GM12892 (cell line): ENCODE measurements at regions not wholly inside any gene's neighbourhood (a gene's known extent, or its start where the extent isn't known, plus 50 kb on each side); places are given as distances from the start of the nearest gene placed in this dataset.

Experiments
- POLR2A ChIP-seq: IDR thresholded peaks from 2 replicates; pipeline ENCODE4 v1.6.1; 2011; ENCODE audit warnings: low read depth, low read length, control low read depth
- POLR2AphosphoS5 ChIP-seq: IDR thresholded peaks from 2 replicates; pipeline ENCODE4 v1.6.1; 2011; ENCODE audit warnings: low read depth, low read length, control low read depth

DNA sequence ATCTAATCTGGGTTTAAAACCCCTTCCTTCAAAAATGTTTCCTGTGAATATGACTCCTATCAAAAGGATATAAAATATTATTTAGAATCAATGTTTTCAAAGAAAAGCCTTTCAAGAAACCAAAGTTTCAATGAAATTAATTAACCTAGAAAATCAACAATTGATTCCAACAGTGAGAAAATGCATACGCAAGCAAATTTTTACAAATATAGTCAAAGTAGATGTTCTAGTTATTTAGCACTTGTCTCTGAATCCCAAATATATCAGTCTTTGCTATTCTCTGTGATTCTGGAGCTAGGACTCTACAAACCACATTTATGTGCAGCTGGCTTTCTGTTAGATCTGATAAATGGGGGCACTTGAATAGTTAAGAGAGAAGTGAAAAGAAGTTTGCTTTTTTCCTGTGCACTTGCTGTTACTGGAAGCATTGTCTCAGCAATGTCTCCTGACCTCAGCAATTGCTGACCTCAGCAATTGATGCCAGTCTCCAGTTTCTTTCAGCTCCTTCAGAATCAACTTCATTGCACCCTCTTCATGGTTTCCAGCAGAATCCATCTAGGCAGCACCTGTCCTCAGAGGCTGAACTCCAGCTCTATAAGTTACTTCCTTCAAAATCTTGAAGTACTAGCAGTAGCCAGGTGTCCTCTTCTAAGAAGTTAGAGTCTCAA is 879.9 kb upstream of the LRRN3 start:
- TF ChIP-seq POLR2A (no peak), POLR2AphosphoS5 (no peak)
